ENCODE measurements at regions not wholly inside any gene's neighbourhood (a gene's known extent, or its start where the extent isn't known, plus 50 kb on each side); places are given as distances from the start of the nearest gene placed in this dataset.

- no CpG with 5 or more reads among the region's 5 CpGs for whole genome bisulfite sequencing (ENCODE audit: insufficient coverage)
Observed at GRCh38 chr7:125511310-125511709, 581.7 kb upstream of the POT1 start.

GRCh38 chr7:125506331-125506730 is 576.7 kb upstream of the POT1 start:
- WGBS (ENCODE audit: insufficient coverage) = 70% methylated on average over 2 of the region's 4 CpGs
- Histone ChIP-seq H3K4me3 (ENCODE audit: low read depth, low read length) (no peak overlapping the region), H3K27me3 (ENCODE audit: control insufficient read depth, insufficient read depth, low read length) (no peaks in the 10 kb centered on the region), H3K27ac (ENCODE audit: low read depth, low read length) (no peak overlapping the region), H3K4me1 (ENCODE audit: control insufficient read depth, insufficient read depth, low read length) (no peaks in the 10 kb centered on the region), H3K36me3 (ENCODE audit: control insufficient read depth, insufficient read depth, low read length) (no peaks in the 10 kb centered on the region), H3K9me3 (ENCODE audit: control insufficient read depth, insufficient read depth, low read length) (no peaks in the 10 kb centered on the region)
- DNase-seq (ENCODE audit: low read depth in 4 of 6, low spot score in 6 of 6) = no peak

More at GRCh38 chr7:125511310-125511709, 581.7 kb upstream of the POT1 start:
- Histone ChIP-seq H3K9me3 (ENCODE audit: control insufficient read depth, insufficient read depth, low read length) (peaks cover 1% of the 10 kb centered on the region), H3K36me3 (ENCODE audit: control insufficient read depth, insufficient read depth, low read length) (no peaks in the 10 kb centered on the region), H3K27ac (ENCODE audit: low read depth, low read length) (no peak overlapping the region), H3K4me1 (ENCODE audit: control insufficient read depth, insufficient read depth, low read length) (no peaks in the 10 kb centered on the region), H3K27me3 (ENCODE audit: control insufficient read depth, insufficient read depth, low read length) (no peaks in the 10 kb centered on the region), H3K4me3 (ENCODE audit: low read depth, low read length) (no peak overlapping the region)
- DNase-seq (ENCODE audit: low read depth in 4 of 6, low spot score in 6 of 6) = no peak

GRCh38 chr7:125504848-125505247 is 575.2 kb upstream of the POT1 start:
- no peaks in the 10 kb centered on the region for H3K27me3 ChIP-seq (ENCODE audit: control insufficient read depth, insufficient read depth, low read length)
- DNase-seq (ENCODE audit: low read depth in 4 of 6, low spot score in 6 of 6) = no peak
- no peak overlapping the region for H3K27ac ChIP-seq (ENCODE audit: low read depth, low read length)
- H3K36me3 ChIP-seq (ENCODE audit: control insufficient read depth, insufficient read depth, low read length) = no peaks in the 10 kb centered on the region
- H3K4me3 ChIP-seq (ENCODE audit: low read depth, low read length) = no peak overlapping the region
- WGBS (ENCODE audit: insufficient coverage) = 100% methylated on average over 1 of the region's 2 CpGs
- no peaks in the 10 kb centered on the region for H3K4me1 ChIP-seq (ENCODE audit: control insufficient read depth, insufficient read depth, low read length)
- no peaks in the 10 kb centered on the region for H3K9me3 ChIP-seq (ENCODE audit: control insufficient read depth, insufficient read depth, low read length)

GRCh38 chr7:125495997-125496396 is 566.4 kb upstream of the POT1 start:
- no peaks in the 10 kb centered on the region for H3K27me3 ChIP-seq (ENCODE audit: control insufficient read depth, insufficient read depth, low read length)
- no peaks in the 10 kb centered on the region for H3K9me3 ChIP-seq (ENCODE audit: control insufficient read depth, insufficient read depth, low read length)
- no peak for DNase-seq (ENCODE audit: low read depth in 4 of 6, low spot score in 6 of 6)
- H3K36me3 ChIP-seq (ENCODE audit: control insufficient read depth, insufficient read depth, low read length) = no peaks in the 10 kb centered on the region
- H3K4me1 ChIP-seq (ENCODE audit: control insufficient read depth, insufficient read depth, low read length) = no peaks in the 10 kb centered on the region
- no CpG with 5 or more reads among the region's 1 CpG for WGBS (ENCODE audit: insufficient coverage)
- no peak overlapping the region for H3K4me3 ChIP-seq (ENCODE audit: low read depth, low read length)
- no peak overlapping the region for H3K27ac ChIP-seq (ENCODE audit: low read depth, low read length)

- Histone ChIP-seq H3K4me3 (ENCODE audit: low read depth, low read length) (no peak overlapping the region), H3K27ac (ENCODE audit: low read depth, low read length) (no peak overlapping the region), H3K9me3 (ENCODE audit: control insufficient read depth, insufficient read depth, low read length) (no peaks in the 10 kb centered on the region), H3K4me1 (ENCODE audit: control insufficient read depth, insufficient read depth, low read length) (no peaks in the 10 kb centered on the region), H3K36me3 (ENCODE audit: control insufficient read depth, insufficient read depth, low read length) (no peaks in the 10 kb centered on the region), H3K27me3 (ENCODE audit: control insufficient read depth, insufficient read depth, low read length) (no peaks in the 10 kb centered on the region)
- no CpG with 5 or more reads among the region's 1 CpG for WGBS (ENCODE audit: insufficient coverage)
- DNase-seq (ENCODE audit: low read depth in 4 of 6, low spot score in 6 of 6) = no peak
Observed at GRCh38 chr7:125492521-125492920, 562.9 kb upstream of the POT1 start.

GRCh38 chr7:125491137-125491536 is 561.5 kb upstream of the POT1 start:
- H3K4me1 ChIP-seq (ENCODE audit: control insufficient read depth, insufficient read depth, low read length) = no peaks in the 10 kb centered on the region
- DNase-seq (ENCODE audit: low read depth in 4 of 6, low spot score in 6 of 6) = no peak
- no peak overlapping the region for H3K27ac ChIP-seq (ENCODE audit: low read depth, low read length)
- no peaks in the 10 kb centered on the region for H3K27me3 ChIP-seq (ENCODE audit: control insufficient read depth, insufficient read depth, low read length)
- no peak overlapping the region for H3K4me3 ChIP-seq (ENCODE audit: low read depth, low read length)
- WGBS (ENCODE audit: insufficient coverage) = 83% methylated on average over 1 of the region's 1 CpG
- no peaks in the 10 kb centered on the region for H3K36me3 ChIP-seq (ENCODE audit: control insufficient read depth, insufficient read depth, low read length)
- no peaks in the 10 kb centered on the region for H3K9me3 ChIP-seq (ENCODE audit: control insufficient read depth, insufficient read depth, low read length)

GRCh38 chr7:125490167-125490566 is 560.5 kb upstream of the POT1 start:
- H3K36me3 ChIP-seq (ENCODE audit: control insufficient read depth, insufficient read depth, low read length) = no peaks in the 10 kb centered on the region
- H3K4me1 ChIP-seq (ENCODE audit: control insufficient read depth, insufficient read depth, low read length) = no peaks in the 10 kb centered on the region
- no CpG with 5 or more reads among the region's 4 CpGs for WGBS (ENCODE audit: insufficient coverage)
- no peaks in the 10 kb centered on the region for H3K9me3 ChIP-seq (ENCODE audit: control insufficient read depth, insufficient read depth, low read length)
- no peaks in the 10 kb centered on the region for H3K27me3 ChIP-seq (ENCODE audit: control insufficient read depth, insufficient read depth, low read length)
- H3K27ac ChIP-seq (ENCODE audit: low read depth, low read length) = no peak overlapping the region
- H3K4me3 ChIP-seq (ENCODE audit: low read depth, low read length) = no peak overlapping the region
- DNase-seq (ENCODE audit: low read depth in 4 of 6, low spot score in 6 of 6) = no peak

GRCh38 chr7:125485223-125485622 is 555.6 kb upstream of the POT1 start:
- Histone ChIP-seq H3K36me3 (ENCODE audit: control insufficient read depth, insufficient read depth, low read length) (no peaks in the 10 kb centered on the region), H3K4me1 (ENCODE audit: control insufficient read depth, insufficient read depth, low read length) (no peaks in the 10 kb centered on the region), H3K9me3 (ENCODE audit: control insufficient read depth, insufficient read depth, low read length) (no peaks in the 10 kb centered on the region), H3K4me3 (ENCODE audit: low read depth, low read length) (no peak overlapping the region), H3K27me3 (ENCODE audit: control insufficient read depth, insufficient read depth, low read length) (no peaks in the 10 kb centered on the region), H3K27ac (ENCODE audit: low read depth, low read length) (no peak overlapping the region)
- DNase-seq (ENCODE audit: low read depth in 4 of 6, low spot score in 6 of 6) = no peak
- no CpG with 5 or more reads among the region's 2 CpGs for WGBS (ENCODE audit: insufficient coverage)

GRCh38 chr7:125484755-125485154 is 555.1 kb upstream of the POT1 start:
- Histone ChIP-seq H3K27ac (ENCODE audit: low read depth, low read length) (no peak overlapping the region), H3K4me1 (ENCODE audit: control insufficient read depth, insufficient read depth, low read length) (no peaks in the 10 kb centered on the region), H3K4me3 (ENCODE audit: low read depth, low read length) (no peak overlapping the region), H3K36me3 (ENCODE audit: control insufficient read depth, insufficient read depth, low read length) (no peaks in the 10 kb centered on the region), H3K9me3 (ENCODE audit: control insufficient read depth, insufficient read depth, low read length) (no peaks in the 10 kb centered on the region), H3K27me3 (ENCODE audit: control insufficient read depth, insufficient read depth, low read length) (no peaks in the 10 kb centered on the region)
- no peak for DNase-seq (ENCODE audit: low read depth in 4 of 6, low spot score in 6 of 6)
- no CpG with 5 or more reads among the region's 2 CpGs for WGBS (ENCODE audit: insufficient coverage)

- DNase-seq (ENCODE audit: low read depth in 4 of 6, low spot score in 6 of 6) = no peak
- no peaks in the 10 kb centered on the region for H3K4me1 ChIP-seq (ENCODE audit: control insufficient read depth, insufficient read depth, low read length)
- H3K27me3 ChIP-seq (ENCODE audit: control insufficient read depth, insufficient read depth, low read length) = no peaks in the 10 kb centered on the region
- no peaks in the 10 kb centered on the region for H3K9me3 ChIP-seq (ENCODE audit: control insufficient read depth, insufficient read depth, low read length)
- H3K27ac ChIP-seq (ENCODE audit: low read depth, low read length) = no peak overlapping the region
- H3K4me3 ChIP-seq (ENCODE audit: low read depth, low read length) = no peak overlapping the region
- H3K36me3 ChIP-seq (ENCODE audit: control insufficient read depth, insufficient read depth, low read length) = no peaks in the 10 kb centered on the region
- WGBS (ENCODE audit: insufficient coverage) = no CpG with 5 or more reads among the region's 7 CpGs
Observed at GRCh38 chr7:125481323-125481722, 551.7 kb upstream of the POT1 start.
